ENCODE measurements at regions not wholly inside any gene's neighbourhood (a gene's known extent, or its start where the extent isn't known, plus 50 kb on each side); places are given as distances from the start of the nearest gene placed in this dataset.

GRCh38 chr2:5562865-5563264 lies 129.3 kb upstream of the SOX11 start:
- TF ChIP-seq POLR2AphosphoS5 (IDR thresholded peaks at IDR 0.05; ENCODE audit: borderline replicate concordance, low read depth, low read length) (no peak), EZH2 (IDR thresholded peaks at IDR 0.05) (no peak), FOXP2 (optimal IDR thresholded peaks at IDR 0.05; ENCODE audit: control extremely low read depth, extremely low read length, insufficient read depth) (no peak)
